ENCODE measurements at regions not wholly inside any gene's neighbourhood (a gene's known extent, or its start where the extent isn't known, plus 50 kb on each side); places are given as distances from the start of the nearest gene placed in this dataset.
"Not testable (repeated sequence)": the region's sequence is repeated elsewhere in the genome, so short reads cannot be mapped to it uniquely, and the experiment has no call there.

DNA sequence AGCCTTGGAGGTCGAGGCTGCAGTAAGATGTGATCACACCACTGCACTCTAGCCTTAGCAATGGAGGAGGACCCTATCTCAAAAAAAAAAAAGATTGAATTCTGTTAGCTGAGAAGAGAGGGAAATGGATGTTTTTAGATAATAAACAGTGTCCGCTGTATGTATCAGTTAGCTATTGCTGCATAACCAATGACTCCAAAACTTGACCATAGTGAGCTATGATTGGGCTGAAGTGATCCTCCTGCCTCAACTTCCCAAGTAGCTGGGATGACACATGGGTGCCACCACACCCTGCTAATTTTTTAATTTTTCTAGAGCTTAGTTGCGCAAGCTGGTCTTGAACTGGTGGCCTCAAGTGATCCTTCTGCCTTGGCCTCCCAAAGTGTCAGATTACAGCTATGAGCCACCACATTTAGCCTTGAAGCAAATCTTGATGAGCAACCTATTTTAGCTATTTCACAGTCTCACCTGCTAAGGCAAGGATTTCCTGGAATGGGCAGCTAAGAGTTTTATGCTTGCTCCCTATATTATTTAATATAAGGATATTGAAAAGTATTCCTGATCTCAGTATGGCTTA is 68.3 kb upstream of the ATF7IP2 start:
- DNase-seq: no peak

DNA sequence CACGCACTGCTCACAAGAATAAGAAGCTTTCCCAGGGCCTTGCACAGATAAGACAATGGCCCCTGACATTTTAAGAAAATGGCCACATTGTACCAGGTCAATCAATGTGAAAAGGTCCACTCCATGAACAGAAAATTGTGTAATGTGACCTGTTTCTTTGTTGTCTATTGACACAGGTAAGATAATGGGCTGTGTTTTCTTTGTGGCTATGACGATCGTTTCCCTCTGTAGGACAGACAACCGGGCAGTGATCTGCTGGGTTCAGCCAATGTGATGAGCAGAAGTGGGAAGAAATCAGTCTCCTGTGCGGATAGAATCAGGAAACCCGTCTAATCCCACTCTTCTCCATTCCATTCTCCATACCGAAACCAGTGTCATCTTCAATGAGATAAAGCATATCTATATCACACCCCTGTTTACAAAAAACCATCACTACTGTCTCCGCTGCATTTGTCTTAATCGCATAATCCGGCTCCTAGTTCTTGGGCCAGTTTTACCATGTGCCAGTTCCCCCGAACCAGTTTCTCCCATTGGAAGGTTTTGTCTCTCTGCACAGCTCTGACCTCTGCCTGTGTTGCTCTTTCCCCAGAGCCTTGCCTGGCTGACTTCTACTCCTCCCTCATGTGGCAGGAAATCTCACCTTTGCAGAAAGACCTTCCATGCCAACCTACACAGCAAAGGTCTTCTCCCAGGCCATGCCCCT is 66.9 kb upstream of the ATF7IP2 start:
- DNase-seq: no peak

DNA sequence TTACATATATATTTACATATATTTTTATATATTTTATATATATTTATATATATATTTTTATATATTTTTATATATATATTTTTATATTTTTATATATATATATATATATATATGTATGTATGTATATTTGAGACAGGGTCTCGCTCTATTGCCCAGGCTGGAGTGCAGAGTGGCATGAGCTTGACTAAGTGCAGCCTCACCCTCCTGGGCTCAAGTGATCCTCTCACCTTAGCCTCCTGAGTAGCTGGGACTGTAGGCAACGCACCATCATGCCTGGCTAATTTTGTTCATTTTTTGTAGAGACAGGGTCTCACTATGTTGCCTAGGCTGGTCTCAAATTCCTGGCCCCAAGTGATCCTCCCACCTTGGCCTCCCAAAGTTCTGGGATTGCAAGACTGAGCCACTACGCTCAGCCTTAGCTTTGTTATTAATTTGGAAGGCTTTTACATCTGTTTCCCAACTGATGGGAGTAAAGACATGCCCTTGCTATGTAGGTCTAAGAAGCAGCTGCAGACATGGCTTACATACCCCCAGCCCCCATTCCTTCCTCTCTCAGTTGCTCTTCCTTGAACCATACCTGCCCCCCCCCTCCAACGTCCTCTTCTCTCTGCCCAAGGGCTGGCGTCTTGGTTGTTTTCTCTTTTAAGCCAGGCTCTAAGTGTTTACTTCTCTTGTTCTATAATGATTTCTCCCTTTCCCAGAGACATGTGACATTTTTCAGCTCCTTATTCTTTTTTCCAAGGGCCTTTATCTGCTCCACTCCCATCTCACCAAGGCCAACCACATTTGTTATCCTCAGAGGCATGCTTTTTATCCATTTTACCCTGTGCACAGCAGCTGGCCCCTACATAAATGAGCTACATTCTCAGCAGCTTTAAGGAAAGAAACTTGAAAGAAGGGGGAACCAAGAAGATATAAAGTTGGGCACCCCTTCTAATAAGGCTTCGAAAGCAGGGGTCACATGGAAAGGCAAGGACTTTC is 64.2 kb upstream of the ATF7IP2 start:
- DNase-seq: no peak

DNA sequence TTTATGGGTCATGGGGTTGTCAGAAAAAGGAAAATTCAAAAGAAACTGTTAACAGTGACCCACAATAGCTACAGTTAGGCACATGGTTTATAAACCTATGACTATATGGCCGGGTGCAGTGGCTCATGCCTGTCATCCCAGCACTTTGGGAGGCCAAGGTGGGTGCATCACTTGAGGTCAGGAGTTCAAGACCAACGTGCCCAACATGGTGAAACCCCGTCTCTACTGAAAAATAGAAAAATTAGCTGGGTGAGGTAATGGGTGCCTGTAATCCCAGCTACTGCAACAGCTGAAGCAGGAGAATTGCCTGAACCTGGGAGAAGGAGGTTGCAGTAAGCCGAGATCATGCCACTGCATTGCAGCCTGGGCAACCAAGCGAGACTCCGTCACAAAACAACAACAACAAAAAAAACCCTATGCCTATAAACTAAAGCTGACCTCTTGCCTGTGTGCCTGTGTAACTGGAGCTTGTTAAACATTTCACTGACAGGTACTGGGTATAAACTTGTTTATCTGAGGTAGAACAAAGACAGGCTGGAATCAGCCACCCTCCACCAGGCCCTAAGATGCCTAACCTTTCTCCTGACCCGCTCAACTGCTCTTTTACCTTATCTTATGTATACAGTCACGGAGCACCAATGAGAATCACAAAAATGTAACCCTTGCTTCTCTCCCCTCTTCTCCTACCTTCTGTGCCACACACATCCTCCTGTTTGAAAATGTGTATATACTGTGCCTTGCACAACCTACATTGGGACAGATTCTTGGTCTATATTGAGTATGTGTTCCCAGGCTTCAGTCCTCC is 62.9 kb upstream of the ATF7IP2 start:
- DNase-seq: no peak

- DNase-seq: no peak
These were observed 62.4 kb upstream of the ATF7IP2 start for GRCh38 chr16:10323528-10323869.

- no peak for DNase-seq
These were observed 61.7 kb upstream of the ATF7IP2 start for GRCh38 chr16:10324210-10324609.

DNA sequence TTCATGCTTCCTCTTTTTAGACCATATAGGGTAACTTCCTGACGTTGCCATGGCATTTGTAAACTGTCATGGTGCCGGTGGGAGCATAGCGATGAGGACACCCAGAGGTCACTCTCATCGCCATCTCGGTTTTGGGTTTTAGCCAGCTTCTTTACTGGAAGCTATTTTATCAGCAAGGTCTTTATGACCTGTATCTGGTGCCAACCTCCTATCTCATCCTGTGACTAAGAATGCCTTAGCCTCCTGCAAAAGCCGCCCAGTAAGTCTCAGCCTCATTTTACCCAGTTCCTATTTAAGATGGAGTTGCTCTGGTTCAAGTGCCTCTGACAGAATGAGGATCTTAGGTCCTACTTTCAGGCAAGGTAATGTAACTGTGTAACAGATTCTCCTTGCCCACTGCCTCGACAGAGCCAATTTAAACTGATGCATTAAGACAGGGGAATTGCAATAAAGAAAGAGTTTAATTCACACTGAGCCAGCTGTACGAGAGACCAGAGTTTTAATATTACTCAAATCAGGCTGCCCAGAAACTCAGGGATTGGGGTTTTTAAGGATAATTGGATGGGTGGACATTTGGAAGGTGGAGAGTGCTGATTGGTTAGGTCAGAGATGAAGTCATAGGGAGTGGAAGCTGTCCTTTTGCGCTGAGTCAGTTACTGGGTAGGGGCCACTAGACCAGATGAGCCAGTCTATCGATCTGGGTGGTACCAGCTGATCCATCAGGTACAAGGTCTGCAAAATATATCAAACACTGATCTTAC is 59.9 kb upstream of the ATF7IP2 start:
- no peak for DNase-seq

GRCh38 chr16:10326647-10327046 is 59.2 kb upstream of the ATF7IP2 start:
- no peak for DNase-seq

DNA sequence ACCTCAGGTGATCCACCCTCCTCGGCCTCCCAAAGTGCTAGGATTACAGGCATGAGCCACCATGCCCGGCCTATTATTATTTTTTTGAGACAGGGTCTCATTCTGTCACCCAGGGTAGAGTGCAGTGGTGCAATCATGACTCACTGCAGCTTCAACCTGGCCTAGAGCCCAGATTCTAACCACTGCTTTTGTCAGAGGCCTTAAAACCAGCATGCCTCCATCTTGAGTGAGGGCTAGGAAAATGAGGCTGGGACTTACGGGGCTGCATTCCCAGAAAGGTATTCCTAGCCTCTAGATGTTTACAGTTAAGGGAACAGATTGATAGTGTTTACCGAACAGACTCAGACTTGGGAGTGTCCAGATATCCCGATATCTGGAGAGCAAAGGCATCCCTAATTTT is 57.6 kb upstream of the ATF7IP2 start:
- not testable (repeated sequence) for DNase-seq

- no peak for DNase-seq
These were observed 53.6 kb upstream of the ATF7IP2 start for GRCh38 chr16:10332241-10332640.

DNA sequence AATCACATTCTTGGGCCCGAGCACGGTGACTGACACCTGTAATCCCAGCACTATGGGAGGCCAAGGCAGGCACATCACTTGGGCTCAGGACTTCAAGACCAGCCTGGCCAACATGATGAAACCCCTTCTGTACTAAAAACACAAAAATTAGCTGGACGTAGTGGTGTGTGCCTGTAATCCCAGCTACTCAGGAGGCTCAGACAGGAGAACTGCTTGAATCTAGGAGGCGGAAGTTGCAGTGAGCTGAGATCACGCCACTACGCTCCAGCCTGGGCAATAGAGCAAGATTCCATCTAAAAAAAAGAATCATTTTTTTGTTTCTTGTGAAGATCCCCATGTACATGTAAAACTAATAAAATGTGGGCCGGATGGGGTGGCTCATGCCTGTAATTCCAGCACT is 53.1 kb upstream of the ATF7IP2 start:
- DNase-seq: no peak

DNA sequence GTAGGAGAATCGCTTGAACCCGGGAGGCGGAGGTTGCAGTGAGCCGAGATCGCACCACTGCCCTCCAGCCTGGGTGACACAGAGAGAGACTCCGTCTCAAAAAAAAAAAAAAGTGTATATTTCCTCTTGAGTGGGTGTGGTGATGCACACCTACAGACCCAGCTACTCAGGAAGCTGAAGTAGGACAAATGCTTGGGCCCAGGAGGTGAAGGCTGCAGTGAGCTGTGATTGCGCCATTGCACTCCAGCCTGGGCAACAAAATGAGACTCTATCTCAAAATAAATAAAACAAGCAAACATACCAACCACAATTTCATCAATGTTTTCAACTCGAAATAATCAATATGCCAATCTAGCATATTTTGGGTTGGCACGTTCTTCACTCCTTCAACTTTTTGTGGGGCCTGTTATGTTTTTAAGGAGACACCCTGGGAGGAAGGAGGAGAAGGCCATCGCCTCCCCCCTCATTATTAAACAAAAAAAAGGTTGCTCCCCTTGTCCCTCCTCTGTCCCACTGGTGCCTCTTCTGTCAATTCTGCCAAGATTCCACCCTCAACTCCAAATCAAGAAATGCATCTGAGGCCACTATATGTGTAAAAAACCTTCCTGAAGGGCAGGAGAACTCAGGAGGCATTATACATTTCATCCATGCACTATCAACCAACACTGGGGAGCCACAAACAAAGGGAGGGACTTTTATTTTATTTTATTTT is 52.4 kb upstream of the ATF7IP2 start:
- no peak for DNase-seq

- DNase-seq: no peak
These were observed 50.2 kb upstream of the ATF7IP2 start for GRCh38 chr16:10335681-10336080.
